Ovary (tissue), 3 donors: ENCODE measurements at regions not wholly inside any gene's neighbourhood (a gene's known extent, or its start where the extent isn't known, plus 50 kb on each side); places are given as distances from the start of the nearest gene placed in this dataset.

Experiments used
- CTCF ChIP-seq, 3 donors: fragments of 450-650 bp in 2 of 3; fragments of 200-600 bp in 1 of 3; IDR thresholded peaks; one replicate each; pipeline versions ENCODE4 v1.5.1 to v1.8.0; 2016 to 2022; ENCODE audit warnings: antibody characterized with exemption in 3 of 3, mild to moderate bottlenecking in 1 of 3
- EP300 ChIP-seq: sonication (generic); formaldehyde crosslinking; IDR thresholded peaks from one replicate; pipeline ENCODE4 v1.6.1; 2017; ENCODE audit warnings: antibody characterized with exemption
- POLR2A ChIP-seq: fragments of 450-650 bp; IDR thresholded peaks from one replicate; pipeline ENCODE4 v1.6.1; 2017; ENCODE audit warnings: antibody characterized with exemption, mild to moderate bottlenecking, moderate library complexity
- donor health status: DM: no; HTN: no; CAD: no.

DNA sequence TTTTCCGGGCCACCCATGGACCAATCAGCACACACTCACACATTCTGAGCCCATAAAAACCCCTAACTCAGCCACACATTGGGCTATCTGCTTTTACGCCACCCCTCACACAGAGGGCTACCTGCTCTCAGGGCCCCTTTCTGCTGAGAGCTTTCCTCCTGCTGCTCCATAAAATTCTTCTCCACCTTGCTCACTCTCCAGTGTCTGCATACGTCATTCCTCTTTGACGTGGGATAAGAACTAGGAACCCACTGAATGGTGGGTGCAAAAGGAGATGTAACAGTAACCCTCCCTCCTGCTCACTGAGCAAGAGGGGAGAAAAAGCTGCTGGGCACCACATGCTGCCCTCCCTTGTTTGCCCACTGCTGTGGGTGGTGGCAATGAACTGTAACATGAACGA is 596.7 kb upstream of the TMEM132C start:
- TF ChIP-seq CTCF (IDR thresholded peaks at IDR 0.05) (no peak), POLR2A (no peak), EP300 (no peak)
